ENCODE measurements at regions not wholly inside any gene's neighbourhood (a gene's known extent, or its start where the extent isn't known, plus 50 kb on each side); places are given as distances from the start of the nearest gene placed in this dataset.

- no peak overlapping the region for H3K27ac ChIP-seq (replicated peaks in 1 of 4)
- intact Hi-C loops (cut with DNase I), result no loop called here
- H3K4me3 ChIP-seq, result no peak overlapping the region
- no peaks in the 10 kb centered on the region for H3K9me3 ChIP-seq
- DNase-seq (ENCODE audit: extremely low spot score), result no peak
- no peaks in the 10 kb centered on the region for H3K27me3 ChIP-seq
- 96% methylated on average over 1 of the region's 1 CpG for WGBS
- no peaks in the 10 kb centered on the region for H3K36me3 ChIP-seq
- TF ChIP-seq EP300 (IDR thresholded peaks at IDR 0.05), result no peak
- TF ChIP-seq POLR2A (IDR thresholded peaks at IDR 0.05; ENCODE audit: low read depth), result no peak
- TF ChIP-seq POLR2AphosphoS5 (IDR thresholded peaks at IDR 0.05), result no peak
- TF ChIP-seq CTCF (IDR thresholded peaks at IDR 0.05), result no peak
- H3K4me1 ChIP-seq, result peaks cover 0 to 6% (median 0%) of the 10 kb centered on the region in 4 donors
These were observed 73.0 kb upstream of the STARD4 start for GRCh38 chr5:111585291-111585690.

DNA sequence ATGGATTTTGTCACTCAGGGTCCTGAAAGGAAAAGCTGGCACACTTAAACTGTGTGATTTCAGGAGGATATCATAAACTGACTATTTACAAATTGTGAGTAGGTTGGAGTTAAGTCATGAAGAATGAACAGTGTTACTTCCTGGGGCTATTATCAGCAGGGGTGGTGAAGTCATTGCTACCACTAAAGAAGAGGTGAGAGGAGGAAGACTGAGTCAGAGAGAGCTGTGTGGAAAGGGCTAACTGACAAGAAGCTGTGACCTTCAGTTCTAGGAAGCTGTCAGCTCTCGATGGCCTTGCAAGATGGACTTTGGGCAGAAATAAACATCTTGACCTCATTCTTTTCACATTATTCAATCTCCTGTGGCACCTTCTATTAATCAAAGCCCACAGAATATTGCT lies 72.3 kb upstream of the STARD4 start:
- Histone ChIP-seq H3K27ac (replicated peaks in 1 of 4) (no peak overlapping the region), H3K36me3 (no peaks in the 10 kb centered on the region), H3K4me1 (peaks cover 0 to 6% (median 0%) of the 10 kb centered on the region in 4 donors), H3K27me3 (no peaks in the 10 kb centered on the region), H3K4me3 (no peak overlapping the region), H3K9me3 (no peaks in the 10 kb centered on the region)
- intact Hi-C loops (cut with DNase I), result no loop called here
- no peak for DNase-seq (ENCODE audit: extremely low spot score)
- no peak for TF ChIP-seq CTCF (IDR thresholded peaks at IDR 0.05)
- no peak for TF ChIP-seq POLR2AphosphoS5 (IDR thresholded peaks at IDR 0.05)
- no peak for TF ChIP-seq POLR2A (IDR thresholded peaks at IDR 0.05; ENCODE audit: low read depth)
- TF ChIP-seq EP300 (IDR thresholded peaks at IDR 0.05), result no peak
- WGBS, result 79% methylated on average over 1 of the region's 1 CpG

DNA sequence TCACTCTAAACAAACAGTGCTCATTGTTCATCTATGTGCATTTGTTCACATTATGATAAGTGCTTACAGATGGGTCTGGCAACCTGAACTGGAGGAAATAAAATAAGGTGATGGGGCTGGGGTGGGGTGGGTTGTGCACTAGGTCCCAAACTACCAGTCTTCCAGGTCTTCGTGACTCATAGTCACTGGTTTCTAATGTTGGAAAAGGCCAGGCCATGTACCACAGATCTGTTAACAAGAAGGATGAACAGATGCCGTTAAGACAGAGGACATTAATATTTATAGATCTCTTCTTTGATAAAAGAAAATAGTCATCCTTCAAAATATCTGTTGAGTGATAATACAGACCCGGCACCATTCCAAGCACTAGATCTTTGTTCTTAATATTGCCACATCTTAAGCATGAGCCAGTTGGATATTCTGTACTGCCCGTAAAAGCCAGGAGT lies 71.4 kb upstream of the STARD4 start:
- intact Hi-C loops (cut with DNase I), result no loop called here
- Histone ChIP-seq H3K4me1 (peaks cover 0 to 3% (median 0%) of the 10 kb centered on the region in 4 donors), H3K27me3 (no peaks in the 10 kb centered on the region), H3K27ac (replicated peaks in 1 of 4) (no peak overlapping the region), H3K9me3 (no peaks in the 10 kb centered on the region), H3K36me3 (no peaks in the 10 kb centered on the region), H3K4me3 (no peak overlapping the region)
- WGBS, result 52% methylated on average over 4 of the region's 4 CpGs
- TF ChIP-seq EP300 (IDR thresholded peaks at IDR 0.05) (no peak), POLR2AphosphoS5 (IDR thresholded peaks at IDR 0.05) (no peak), CTCF (IDR thresholded peaks at IDR 0.05) (no peak), POLR2A (IDR thresholded peaks at IDR 0.05; ENCODE audit: low read depth) (no peak)
- DNase-seq (ENCODE audit: extremely low spot score), result no peak

DNA sequence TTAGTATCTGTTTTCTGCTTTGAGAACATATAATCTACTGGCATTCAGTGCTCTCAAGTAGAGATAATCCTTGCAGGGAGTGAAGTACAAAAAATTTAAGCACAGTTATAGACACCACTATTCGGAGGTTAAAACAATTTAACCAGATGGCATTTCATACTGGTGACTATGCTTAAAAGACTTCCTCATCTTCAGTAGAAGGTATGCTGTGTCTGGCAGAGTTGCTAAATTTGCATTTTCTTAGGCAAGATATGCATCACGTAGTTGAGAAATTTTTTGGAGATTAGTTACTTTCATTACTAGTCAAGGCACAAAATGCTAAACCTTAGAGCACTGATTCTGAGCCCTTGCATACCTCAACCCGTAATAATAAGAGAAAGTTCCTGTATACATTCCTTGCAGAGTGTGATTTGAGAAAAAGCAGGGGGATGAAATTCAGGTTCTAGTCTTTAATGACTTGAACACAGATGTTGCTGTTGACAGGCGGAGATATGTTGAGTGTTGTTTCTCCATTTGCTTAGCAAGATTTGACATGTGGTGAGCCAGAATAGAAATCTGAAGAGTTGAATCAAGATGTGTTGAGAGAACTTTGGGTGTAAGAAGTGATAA lies 70.8 kb upstream of the STARD4 start:
- intact Hi-C loops (cut with DNase I), result no loop called here
- WGBS, result 51% methylated on average over 4 of the region's 4 CpGs

GRCh38 chr5:111582451-111582850 lies 70.1 kb upstream of the STARD4 start:
- no peak overlapping the region for H3K27ac ChIP-seq (replicated peaks in 1 of 4)
- peaks cover 0 to 3% (median 0%) of the 10 kb centered on the region in 4 donors for H3K4me1 ChIP-seq
- DNase-seq (ENCODE audit: extremely low spot score), result no peak
- WGBS, result 96% methylated on average over 1 of the region's 1 CpG
- H3K9me3 ChIP-seq, result no peaks in the 10 kb centered on the region
- H3K4me3 ChIP-seq, result no peak overlapping the region
- H3K27me3 ChIP-seq, result no peaks in the 10 kb centered on the region
- no peaks in the 10 kb centered on the region for H3K36me3 ChIP-seq
- intact Hi-C loops (cut with DNase I), result no loop called here
- TF ChIP-seq EP300 (IDR thresholded peaks at IDR 0.05), result no peak
- TF ChIP-seq CTCF (IDR thresholded peaks at IDR 0.05), result no peak
- no peak for TF ChIP-seq POLR2AphosphoS5 (IDR thresholded peaks at IDR 0.05)
- no peak for TF ChIP-seq POLR2A (IDR thresholded peaks at IDR 0.05; ENCODE audit: low read depth)

More for the DNA sequence above, 70.8 kb upstream of the STARD4 start:
- no peak overlapping the region for H3K27ac ChIP-seq (replicated peaks in 1 of 4)
- TF ChIP-seq EP300 (IDR thresholded peaks at IDR 0.05) (no peak), POLR2AphosphoS5 (IDR thresholded peaks at IDR 0.05) (no peak)
- H3K4me1 ChIP-seq, result peaks cover 0 to 3% (median 0%) of the 10 kb centered on the region in 4 donors
- H3K9me3 ChIP-seq, result no peaks in the 10 kb centered on the region
- no peaks in the 10 kb centered on the region for H3K27me3 ChIP-seq
- H3K36me3 ChIP-seq, result no peaks in the 10 kb centered on the region
- DNase-seq (ENCODE audit: extremely low spot score), result no peak
- no peak overlapping the region for H3K4me3 ChIP-seq

Data from esophagus muscularis mucosa (tissue), 4 donors.